GM21529 (cell line): ENCODE measurements at regions not wholly inside any gene's neighbourhood (a gene's known extent, or its start where the extent isn't known, plus 50 kb on each side); places are given as distances from the start of the nearest gene placed in this dataset.

ENCODE experiments used
- ATAC-seq: cut with Tn5 transposase; IDR thresholded peaks from one replicate; pipeline ENCODE4 v1.9.1; 2021; ENCODE audit not compliant: unreplicated experiment

DNA sequence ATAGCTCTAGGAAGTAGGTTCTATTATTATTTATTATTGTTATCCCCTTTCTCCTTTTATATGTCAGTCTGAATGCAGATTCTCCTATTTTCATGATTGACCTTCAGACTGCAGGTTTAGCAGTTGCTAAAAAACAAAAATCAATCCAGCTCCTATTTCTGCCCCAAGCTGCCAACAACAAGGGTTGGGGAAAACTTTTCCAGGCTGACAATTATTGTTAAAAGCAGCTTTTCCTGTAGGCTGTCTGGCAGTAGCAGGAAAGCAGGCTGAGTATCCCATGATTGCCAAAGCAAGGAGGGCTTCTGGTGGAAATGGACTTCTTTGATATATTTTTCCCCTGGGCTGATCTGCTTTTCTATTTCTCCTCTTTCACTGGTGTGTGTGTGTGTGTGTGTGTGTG lies 78.0 kb upstream of the CTLA4 start:
- no peak for ATAC-seq

DNA sequence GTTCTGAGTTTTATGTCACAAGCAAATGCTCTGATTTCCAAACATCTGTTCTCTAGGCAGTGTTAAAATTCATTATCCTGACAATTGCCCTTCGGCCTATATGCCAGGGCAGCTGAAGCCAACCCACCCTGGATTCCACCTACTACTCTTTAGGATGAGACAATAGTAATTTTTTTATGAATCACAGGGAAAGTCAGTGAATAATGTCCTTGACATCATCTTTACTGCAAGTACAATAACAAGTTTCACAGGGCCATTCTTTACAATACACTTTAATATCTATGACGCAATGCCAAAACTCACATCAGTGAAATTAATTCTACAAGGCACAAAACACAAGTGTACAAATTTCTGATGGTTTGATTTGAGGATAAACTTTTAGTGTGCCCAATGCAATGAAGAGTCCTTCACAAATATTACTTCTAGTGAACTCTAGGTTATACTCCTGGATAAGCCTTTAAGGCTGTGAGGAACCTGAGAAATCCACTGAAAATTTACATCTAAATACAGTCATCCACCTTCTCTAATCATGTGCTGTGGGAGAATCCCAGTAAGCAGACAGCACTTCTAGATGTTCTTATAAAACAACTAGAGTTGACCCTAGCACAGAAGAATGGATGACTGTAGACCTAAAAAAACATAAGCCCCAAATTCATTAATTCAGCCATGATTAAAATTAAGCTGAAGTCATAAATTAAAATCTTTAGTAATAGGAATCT lies 77.3 kb upstream of the CTLA4 start:
- no peak for ATAC-seq

DNA sequence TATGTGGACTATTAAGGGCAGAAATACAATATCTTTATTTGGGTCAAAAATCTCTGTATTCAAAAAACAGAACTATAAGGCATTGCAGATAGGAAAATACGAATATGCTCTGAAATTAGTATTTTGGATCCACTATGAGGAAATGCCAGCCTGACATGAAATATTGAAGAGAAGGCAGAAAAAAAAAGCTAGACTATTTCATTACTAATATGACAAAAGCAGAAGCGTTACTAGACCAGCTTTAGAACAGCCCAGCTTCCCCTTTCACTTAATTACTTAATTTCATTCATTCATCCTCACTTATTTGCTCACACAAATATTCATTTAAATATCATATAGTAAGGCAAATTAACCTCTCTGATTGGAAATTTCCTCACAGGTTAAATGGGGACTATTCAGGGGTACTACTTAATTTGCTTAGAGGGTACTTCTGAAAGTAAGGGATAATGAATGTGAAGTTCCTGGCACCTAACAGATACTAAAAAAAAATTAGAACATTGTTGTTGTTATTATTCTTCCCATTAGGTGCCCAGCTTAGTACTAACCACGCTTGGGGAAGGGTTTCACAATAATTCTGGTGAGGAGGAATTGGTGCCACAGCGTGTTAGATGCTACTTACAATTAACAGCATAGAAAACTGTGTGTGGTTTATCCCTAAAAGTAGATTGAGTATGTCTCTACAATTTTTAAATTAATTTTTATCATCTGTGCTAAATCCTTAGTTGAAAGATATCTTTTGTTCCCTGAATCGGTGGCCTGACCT lies 71.1 kb upstream of the CTLA4 start:
- no peak for ATAC-seq

DNA sequence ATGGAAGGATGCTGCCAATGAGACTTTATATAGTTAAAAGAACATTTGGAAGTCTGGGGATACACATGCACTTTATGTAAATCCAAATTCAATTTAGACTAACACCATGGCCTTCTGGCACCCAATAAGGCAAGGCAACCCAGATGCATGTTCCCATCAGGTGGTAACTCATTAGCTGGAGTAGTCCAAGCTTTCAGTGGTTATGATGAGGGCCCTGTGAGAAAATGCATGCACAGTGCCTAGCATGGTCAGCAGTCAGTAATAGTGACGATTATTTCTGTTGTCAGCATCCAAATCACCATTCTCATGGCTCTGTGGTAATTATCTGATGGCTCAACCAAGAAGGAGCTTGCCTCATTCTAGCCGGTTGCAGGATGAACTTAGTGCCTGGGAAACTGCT lies 70.3 kb upstream of the CTLA4 start:
- ATAC-seq, result no peak

DNA sequence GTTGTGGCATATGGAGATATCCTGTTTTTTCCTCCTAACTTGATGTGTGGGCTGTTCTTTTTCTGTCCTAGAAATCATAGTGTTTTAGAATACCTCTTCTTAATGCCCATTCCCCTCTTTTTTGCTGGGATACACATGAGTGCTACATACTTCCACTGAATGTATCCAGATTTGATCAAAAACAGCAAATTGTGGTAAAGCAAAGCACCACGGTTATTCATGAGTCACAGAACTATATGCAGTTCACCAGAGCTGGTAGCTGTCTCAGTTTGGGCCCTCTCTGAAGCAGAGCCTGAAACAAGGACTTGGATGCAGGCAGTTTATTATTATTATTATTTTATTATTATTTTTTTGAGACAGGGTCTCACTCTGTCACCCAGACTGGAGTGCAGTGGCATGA lies 69.9 kb upstream of the CTLA4 start:
- no peak for ATAC-seq

DNA sequence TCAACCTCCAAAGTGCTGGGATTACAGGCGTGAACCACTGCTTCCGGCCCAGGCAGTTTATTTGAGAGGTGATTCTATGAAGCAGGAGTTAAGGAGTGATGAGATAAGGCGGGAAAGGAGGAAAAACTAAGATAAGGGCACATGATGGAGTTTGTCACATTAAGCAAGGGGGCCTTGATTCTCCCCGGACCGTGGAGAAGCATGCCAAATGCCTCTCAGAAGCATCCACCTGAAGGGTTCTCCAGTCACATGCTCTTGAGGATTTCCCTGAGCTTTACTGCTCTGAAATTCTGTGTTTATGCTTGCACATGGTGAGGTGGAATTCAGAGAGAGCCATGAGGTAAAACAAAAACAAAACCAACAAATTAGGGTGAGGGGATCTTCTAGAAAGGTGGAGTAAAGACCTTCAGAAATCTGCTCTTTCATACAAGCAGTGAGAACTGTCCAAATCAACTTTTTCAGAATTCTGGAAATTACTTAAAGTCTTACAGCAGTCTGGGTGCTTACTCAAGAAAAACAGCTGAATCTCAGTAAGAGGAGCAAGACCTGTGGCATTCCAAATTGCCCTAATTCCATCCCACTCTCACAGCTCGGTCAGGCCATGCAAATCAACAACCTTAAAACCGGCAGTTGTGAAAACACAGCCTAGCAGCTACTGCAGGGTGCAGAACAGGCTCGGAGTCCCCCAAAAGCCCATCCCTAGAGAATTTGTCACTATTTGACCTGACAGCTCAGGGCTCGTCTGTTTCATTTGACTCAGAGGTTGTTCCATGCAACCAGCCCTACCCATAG lies 69.1 kb upstream of the CTLA4 start:
- ATAC-seq, result peak; percentile 30

DNA sequence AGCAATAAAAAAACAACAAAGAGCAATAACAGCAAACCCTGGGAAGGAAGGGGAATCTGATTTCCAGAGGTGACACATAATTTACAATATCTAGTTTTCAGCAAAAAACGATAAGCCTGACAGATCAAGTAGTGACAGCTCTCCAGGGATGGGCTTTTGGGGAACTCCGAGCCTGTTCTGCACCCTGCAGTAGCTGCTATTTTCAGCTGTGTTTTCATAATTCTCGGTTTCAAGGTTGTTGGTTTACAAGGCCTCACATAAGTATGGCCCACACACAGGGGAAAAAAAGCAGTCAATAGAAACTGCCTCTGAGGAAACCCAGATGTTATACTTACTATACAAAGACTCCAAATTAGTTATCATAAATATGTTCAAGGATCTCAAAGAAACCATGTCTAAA lies 67.7 kb upstream of the CTLA4 start:
- peak; percentile 95 for ATAC-seq

DNA sequence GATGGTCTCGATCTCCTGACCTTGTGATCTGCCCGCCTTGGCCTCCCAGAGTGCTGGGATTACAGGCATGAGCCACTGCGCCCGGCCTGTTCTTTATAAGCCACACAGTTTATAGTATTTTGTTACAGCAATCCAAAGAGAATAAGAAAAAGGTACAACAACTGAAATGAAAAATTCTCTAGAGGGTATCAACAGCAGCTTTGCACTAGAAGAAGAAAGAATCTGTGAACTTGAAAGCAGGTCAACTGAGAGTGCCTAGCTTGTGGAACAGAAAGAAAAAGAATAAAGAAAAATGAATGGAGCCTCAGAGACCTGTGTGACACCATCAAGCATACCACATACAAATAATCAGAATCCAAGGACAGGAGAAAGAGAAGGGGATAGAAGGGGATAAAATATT lies 66.8 kb upstream of the CTLA4 start:
- no peak for ATAC-seq

DNA sequence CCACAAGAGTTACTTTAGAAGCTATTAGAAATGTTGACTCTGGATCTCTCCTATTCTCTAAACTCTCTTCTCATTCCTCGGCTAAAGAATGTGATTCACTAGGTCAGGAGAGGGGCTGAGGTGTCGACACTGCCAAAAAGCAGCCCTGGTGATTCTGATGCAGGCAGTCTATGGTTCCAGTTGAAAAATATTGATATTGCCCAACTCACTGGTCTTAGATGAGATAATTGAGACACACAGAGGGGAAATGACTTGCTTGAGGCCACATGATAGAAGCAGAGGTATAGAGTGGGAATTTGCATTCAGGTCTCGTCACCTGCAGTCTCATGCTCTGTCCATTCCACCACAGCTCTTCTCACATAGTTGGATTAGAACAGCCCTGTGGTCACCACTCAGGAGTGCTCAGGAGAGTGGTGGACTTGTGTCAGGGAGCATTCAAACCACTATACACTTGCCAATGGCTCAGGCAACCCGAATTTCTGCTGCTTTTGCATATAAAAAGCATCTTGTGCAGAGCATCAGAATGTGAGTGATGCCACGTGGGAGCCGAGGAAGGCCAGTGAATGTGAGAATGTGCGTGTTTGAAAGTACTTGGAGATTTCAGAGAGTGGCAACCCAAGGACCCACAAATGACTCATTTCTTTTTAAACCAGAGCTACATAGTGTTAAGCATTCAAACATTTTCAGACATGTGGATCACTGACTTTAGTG lies 65.1 kb upstream of the CTLA4 start:
- no peak for ATAC-seq

DNA sequence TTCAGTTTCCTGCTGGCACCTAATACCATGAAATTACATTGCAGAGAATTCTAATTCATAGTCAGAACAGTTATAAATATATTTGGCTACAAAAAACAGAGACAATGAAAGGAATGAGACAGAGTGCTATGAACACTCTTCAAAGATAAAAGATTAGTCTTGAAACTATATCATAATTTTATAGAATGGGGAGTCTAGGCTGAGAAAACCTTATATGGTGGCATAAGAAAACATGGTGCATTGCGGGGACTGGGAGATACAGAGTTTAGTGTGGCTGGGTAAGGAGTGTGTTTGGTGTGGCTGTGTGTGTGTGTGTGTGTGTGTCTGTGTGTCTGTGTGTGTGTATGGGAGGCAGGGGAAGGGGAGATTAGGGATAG lies 64.5 kb upstream of the CTLA4 start:
- ATAC-seq, result no peak

DNA sequence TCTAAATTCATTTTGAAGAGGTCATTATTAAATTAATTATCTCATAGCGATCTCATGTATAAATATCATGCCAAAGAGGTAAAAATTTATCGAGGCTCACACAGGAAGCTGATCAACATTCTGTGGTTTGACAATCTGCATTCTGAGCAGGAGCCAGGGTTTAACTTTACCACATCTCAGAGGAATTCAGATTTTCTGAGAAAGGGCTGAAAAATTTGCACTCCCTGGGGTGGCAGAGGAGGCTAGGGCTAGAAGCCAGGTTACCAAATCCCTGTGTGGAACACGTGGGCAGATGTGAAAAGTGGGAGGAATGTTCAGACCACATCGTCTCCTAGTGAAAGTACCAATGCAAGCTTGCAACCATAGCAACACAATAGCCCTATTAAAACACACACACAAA lies 63.5 kb upstream of the CTLA4 start:
- ATAC-seq, result no peak

DNA sequence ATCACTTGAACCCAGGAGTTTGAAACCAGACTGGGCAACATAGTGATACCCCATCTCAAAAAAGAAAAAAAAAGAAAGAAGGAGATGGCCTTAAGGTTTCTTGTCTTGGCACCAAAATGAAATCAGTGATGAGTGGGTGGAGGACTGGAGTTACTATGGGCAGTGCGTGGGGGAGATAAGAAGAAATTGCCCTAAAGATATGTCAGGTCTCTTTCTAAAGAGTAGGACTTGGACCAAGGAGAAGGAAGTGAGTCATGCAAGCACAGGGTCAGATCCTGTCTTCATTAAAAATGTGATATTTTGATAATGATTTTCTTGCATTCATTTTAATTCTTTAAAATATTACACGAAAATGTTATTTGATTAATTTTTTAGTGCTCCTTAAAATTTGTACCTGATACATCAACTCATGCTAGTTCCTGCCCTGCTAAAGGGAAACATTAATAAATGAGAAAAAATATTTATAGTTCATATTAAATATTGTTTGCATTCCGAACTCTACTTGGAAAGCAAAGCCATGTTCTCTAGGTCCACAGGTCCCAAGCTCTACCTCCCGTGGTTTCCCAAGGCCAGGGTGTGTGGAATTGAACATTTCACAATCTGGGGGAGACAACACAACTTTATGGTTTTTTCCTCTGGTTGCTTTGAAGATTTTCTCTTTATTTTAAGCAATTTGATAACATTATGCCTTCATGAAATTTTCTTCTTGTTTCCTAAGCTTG lies 62.6 kb upstream of the CTLA4 start:
- no peak for ATAC-seq

DNA sequence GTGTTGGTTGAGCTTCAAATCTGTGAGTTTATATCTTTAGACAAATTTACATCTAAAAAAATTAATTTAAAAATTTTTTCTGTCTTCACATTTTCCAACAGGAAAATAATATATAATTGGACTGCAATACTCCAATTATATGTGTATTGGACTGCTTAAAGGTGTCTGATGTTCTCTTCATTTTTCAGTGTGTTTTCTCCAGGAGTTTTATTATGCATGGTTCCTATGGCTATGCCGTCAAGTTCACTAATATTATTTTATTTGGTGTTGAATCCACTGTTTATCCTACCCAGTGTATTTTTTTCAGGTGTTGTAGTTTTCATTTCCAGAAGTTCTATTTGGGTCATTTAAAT lies 62.1 kb upstream of the CTLA4 start:
- no peak for ATAC-seq

DNA sequence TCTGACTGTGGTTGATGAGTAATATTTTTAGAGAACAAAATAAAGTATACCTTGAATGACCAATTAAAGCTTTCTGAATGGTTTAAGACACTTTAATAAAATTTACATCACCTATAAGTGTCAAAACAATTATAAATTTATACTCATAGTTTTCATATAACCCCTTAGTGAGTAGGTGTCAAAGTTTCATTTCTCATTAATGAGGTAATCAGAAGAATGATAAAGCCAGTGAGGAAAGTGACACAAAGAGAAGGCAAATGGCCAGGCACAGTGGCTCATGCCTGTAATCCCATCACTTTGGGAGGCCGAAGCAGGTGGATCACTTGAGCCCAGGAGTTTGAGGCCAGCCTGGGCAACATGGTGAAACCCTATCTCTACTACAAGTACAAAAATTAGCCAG lies 60.8 kb upstream of the CTLA4 start:
- ATAC-seq, result no peak

DNA sequence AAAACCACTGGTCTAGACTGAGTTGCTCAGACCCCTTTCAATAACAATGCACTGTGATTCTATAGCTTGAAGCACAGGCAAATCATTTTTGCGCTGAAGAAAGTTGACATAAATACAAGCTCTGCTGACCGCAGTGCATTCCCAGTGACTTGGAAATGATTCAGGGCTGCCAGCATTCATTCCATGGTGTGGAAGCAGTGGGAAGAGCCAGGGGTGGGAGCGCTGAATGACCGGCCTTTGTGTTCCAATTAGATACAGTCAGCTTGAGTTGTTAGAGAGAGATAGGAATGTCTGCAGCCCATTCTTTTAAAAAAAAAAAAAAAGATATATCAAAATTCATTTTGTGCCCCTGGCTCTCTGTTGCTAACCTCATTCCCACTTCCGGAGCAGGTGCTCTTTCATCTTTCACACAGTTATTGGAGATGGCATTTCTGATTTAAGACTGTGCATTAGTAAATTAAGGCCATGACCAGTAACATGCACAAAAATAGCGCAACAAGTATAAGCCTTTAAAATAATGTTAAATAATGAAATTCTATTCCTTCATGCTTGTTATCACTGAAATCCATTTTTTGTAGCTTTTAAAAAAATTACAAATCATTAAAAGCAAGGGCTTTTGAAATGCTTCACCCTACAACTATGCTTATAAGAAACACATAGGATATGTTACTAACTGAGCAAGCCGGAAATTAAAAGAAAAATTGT lies 59.4 kb upstream of the CTLA4 start:
- ATAC-seq, result no peak

DNA sequence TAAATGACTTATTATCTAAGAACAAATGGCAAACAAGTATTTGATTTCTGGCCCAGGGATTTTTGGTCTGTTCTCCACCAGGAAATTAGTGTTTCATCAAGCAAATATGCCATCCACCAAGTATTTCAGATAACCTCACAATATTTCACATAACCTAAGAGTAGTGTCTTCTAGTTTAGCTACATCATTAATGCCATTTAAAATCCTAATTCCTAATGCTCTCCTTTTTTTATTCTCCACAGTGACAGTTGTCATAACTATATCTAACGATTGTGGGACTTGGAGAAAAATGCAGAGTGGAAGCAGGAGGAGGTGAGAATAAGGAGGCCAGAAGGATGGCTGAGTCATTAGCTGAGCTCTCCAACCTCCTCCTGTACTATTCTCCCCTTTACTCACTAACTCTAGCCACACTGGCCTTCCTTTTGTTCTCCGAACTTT lies 58.5 kb upstream of the CTLA4 start:
- no peak for ATAC-seq

DNA sequence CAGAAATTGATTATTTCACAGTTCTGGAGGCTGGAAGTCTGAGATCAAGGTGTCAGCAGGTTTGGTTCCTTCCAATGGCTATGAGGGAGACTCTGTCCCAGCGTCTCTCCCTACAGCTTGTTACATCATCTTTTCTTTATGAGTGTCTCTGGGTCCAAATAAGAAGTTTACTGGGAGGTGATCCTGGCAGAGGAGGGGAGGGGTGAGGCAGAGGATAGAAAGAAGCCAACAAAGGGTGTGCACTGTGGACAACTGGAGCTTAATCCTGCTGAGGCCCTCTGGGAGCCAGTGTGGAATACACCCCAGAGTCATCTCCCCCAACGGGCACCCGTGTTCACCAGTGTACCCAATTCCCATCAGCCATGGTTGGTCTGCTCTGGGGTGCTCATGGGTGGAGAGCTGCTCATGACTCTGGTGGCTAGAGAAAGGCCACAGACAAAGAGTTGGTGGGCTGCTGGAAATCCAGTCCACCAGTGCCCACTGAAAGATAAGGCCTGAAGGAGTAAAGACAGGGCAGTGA lies 57.5 kb upstream of the CTLA4 start:
- ATAC-seq, result no peak

DNA sequence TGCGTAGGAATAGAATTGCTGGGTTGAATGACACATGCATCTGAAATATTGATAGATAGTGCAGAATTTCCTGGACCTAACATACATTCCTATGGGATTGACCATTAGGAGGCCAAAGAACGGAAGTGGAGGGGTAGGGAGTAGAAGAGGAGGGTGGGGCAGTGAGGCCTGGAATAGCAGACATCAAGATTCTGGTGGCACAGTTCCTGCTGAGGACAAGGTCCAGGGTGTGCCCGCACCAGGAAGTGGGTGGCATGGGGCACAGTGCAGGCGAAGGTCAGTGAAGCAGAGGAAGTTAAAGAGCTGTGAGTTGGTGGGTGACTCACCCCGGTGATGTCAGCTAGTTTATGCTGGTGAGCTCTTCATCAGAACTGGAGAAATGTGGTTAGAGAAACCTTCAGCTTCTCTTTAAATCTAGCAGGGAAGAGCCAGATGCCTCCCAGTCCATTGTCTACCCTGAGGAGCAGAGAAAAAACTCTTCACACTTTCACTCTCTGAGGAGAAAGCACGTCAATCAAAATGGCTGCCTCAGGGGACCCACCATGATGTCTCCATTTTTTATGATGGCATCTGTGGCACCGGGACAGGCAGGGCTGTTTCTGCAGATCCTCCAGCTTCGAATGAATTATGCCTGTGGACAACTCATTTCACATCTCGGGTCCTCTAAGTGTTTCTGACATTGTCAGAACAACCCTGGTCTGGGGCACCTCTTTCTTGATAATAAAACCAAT lies 55.9 kb upstream of the CTLA4 start:
- ATAC-seq, result peak; percentile 60
